ENCODE measurements at regions not wholly inside any gene's neighbourhood (a gene's known extent, or its start where the extent isn't known, plus 50 kb on each side); places are given as distances from the start of the nearest gene placed in this dataset.

GRCh38 chr3:31166249-31166885 lies 271.9 kb upstream of the GADL1 start:
- TF ChIP-seq POLR2A (IDR thresholded peaks at IDR 0.05) (no peak), POLR2AphosphoS5 (IDR thresholded peaks at IDR 0.05) (no peak), CTCF (IDR thresholded peaks at IDR 0.05) (no peak), EP300 (IDR thresholded peaks at IDR 0.05) (no peak)
